ENCODE measurements at regions not wholly inside any gene's neighbourhood (a gene's known extent, or its start where the extent isn't known, plus 50 kb on each side); places are given as distances from the start of the nearest gene placed in this dataset.

- no peak overlapping the region for H3K27ac Mint-ChIP-seq
- H3K4me3 Mint-ChIP-seq, result no peak overlapping the region
- no peak overlapping the region for H3K27ac ChIP-seq (ENCODE audit: low read depth)
- H3K4me1 ChIP-seq (ENCODE audit: insufficient read depth), result no peaks in the 10 kb centered on the region
- no peak overlapping the region for H3K4me3 ChIP-seq
- no peaks in the 10 kb centered on the region for H3K79me2 ChIP-seq (replicated peaks; ENCODE audit: insufficient read depth)
- H4K20me1 ChIP-seq (replicated peaks; ENCODE audit: insufficient read depth), result no peaks in the 10 kb centered on the region
- H2AFZ ChIP-seq, result no peak overlapping the region
- H3K4me1 Mint-ChIP-seq, result no peaks in the 10 kb centered on the region
- no peak overlapping the region for H3K4me2 ChIP-seq
- H3K27me3 Mint-ChIP-seq (ENCODE audit: insufficient read depth, low read depth, poor library complexity), result peaks cover 2% of the 10 kb centered on the region
- DNase-seq (ENCODE audit: low spot score) (no peak), ATAC-seq (no peak)
- no peaks in the 10 kb centered on the region for H3K36me3 ChIP-seq (ENCODE audit: insufficient read depth)
- H3K9me2 ChIP-seq (ENCODE audit: insufficient read depth), result no peaks in the 10 kb centered on the region
- TF ChIP-seq STAT1 (IDR thresholded peaks at IDR 0.05; ENCODE audit: unreplicated experiment) (no peak), POLR2AphosphoS5 (IDR thresholded peaks at IDR 0.05; ENCODE audit: low read depth) (no peak), CREB1 (CRISPR knock-in tag; IDR thresholded peaks at IDR 0.05; ENCODE audit: low read depth) (no peak), JUNB (IDR thresholded peaks at IDR 0.05; ENCODE audit: unreplicated experiment) (no peak), ZNF462 (CRISPR knock-in tag; IDR thresholded peaks at IDR 0.05) (no peak), ZNF114 (CRISPR knock-in tag; IDR thresholded peaks at IDR 0.05) (no peak), NANOG (IDR thresholded peaks at IDR 0.05; ENCODE audit: borderline replicate concordance) (no peak), ZNF331 (CRISPR knock-in tag; IDR thresholded peaks at IDR 0.05; ENCODE audit: low read depth) (no peak), CTCF (conservative IDR thresholded peaks at IDR 0.05; ENCODE audit: low read depth in 2 of 2) (no peak), EZH2phosphoT487 (IDR thresholded peaks at IDR 0.05; ENCODE audit: unreplicated experiment) (no peak), EZH2 (IDR thresholded peaks at IDR 0.05; ENCODE audit: low read depth, unreplicated experiment) (no peak)
- TF ChIP-seq, protein P1, sequence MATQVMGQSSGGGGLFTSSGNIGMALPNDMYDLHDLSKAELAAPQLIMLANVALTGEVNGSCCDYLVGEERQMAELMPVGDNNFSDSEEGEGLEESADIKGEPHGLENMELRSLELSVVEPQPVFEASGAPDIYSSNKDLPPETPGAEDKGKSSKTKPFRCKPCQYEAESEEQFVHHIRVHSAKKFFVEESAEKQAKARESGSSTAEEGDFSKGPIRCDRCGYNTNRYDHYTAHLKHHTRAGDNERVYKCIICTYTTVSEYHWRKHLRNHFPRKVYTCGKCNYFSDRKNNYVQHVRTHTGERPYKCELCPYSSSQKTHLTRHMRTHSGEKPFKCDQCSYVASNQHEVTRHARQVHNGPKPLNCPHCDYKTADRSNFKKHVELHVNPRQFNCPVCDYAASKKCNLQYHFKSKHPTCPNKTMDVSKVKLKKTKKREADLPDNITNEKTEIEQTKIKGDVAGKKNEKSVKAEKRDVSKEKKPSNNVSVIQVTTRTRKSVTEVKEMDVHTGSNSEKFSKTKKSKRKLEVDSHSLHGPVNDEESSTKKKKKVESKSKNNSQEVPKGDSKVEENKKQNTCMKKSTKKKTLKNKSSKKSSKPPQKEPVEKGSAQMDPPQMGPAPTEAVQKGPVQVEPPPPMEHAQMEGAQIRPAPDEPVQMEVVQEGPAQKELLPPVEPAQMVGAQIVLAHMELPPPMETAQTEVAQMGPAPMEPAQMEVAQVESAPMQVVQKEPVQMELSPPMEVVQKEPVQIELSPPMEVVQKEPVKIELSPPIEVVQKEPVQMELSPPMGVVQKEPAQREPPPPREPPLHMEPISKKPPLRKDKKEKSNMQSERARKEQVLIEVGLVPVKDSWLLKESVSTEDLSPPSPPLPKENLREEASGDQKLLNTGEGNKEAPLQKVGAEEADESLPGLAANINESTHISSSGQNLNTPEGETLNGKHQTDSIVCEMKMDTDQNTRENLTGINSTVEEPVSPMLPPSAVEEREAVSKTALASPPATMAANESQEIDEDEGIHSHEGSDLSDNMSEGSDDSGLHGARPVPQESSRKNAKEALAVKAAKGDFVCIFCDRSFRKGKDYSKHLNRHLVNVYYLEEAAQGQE (IDR thresholded peaks at IDR 0.05; ENCODE audit: unreplicated experiment), result no peak
- TF ChIP-seq, protein P2, sequence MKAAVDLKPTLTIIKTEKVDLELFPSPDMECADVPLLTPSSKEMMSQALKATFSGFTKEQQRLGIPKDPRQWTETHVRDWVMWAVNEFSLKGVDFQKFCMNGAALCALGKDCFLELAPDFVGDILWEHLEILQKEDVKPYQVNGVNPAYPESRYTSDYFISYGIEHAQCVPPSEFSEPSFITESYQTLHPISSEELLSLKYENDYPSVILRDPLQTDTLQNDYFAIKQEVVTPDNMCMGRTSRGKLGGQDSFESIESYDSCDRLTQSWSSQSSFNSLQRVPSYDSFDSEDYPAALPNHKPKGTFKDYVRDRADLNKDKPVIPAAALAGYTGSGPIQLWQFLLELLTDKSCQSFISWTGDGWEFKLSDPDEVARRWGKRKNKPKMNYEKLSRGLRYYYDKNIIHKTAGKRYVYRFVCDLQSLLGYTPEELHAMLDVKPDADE (IDR thresholded peaks at IDR 0.05), result no peak
- no peaks in the 10 kb centered on the region for H3K36me3 Mint-ChIP-seq (ENCODE audit: low read depth)
- no peaks in the 10 kb centered on the region for H3K9me3 Mint-ChIP-seq
- H3F3A ChIP-seq (replicated peaks; ENCODE audit: low read depth), result no peaks in the 10 kb centered on the region
- H3K27me3 ChIP-seq (ENCODE audit: insufficient read depth), result no peaks in the 10 kb centered on the region
These were observed 724.3 kb upstream of the SLITRK1 start for GRCh38 chr13:84606616-84607015.
